Mesothelial cell of epicardium (in vitro differentiated cells): ENCODE measurements at regions not wholly inside any gene's neighbourhood (a gene's known extent, or its start where the extent isn't known, plus 50 kb on each side); places are given as distances from the start of the nearest gene placed in this dataset.
A peak's percentile ranks its signal among the peaks of the same experiment; 100 is the strongest.

Source experiments
- DNase-seq, 2 experiments: peaks; one replicate each; pipeline ENCODE4 v3.0.0; 2021; ENCODE audit warnings: low spot score in 2 of 2; ENCODE audit not compliant: unreplicated experiment in 2 of 2
- H3K27ac Mint-ChIP-seq: 2 replicates; pipeline ENCODE4 v1.8.0; 2021; ENCODE audit warnings: mixed read lengths
- H3K27me3 Mint-ChIP-seq: 2 replicates; pipeline ENCODE4 v1.8.0; 2021; ENCODE audit warnings: low read depth, mixed read lengths
- H3K36me3 Mint-ChIP-seq: 2 replicates; pipeline ENCODE4 v1.8.0; 2021; ENCODE audit warnings: mixed read lengths
- H3K4me1 Mint-ChIP-seq: 2 replicates; pipeline ENCODE4 v1.8.0; 2021; ENCODE audit warnings: mixed read lengths
- H3K4me3 Mint-ChIP-seq: 2 replicates; pipeline ENCODE4 v1.8.0; 2021; ENCODE audit warnings: mild to moderate bottlenecking, moderate library complexity, mixed read lengths
- H3K9me3 Mint-ChIP-seq: 2 replicates; pipeline ENCODE4 v1.8.0; 2021; ENCODE audit warnings: mixed read lengths
- CTCF ChIP-seq: fragments of 200-600 bp; sonication (generic); IDR thresholded peaks from one replicate; pipeline ENCODE4 v1.5.0; 2021; ENCODE audit warnings: antibody characterized with exemption; ENCODE audit not compliant: unreplicated experiment

- peaks cover 24% of the 10 kb centered on the region for H3K4me1 Mint-ChIP-seq
- no peak for TF ChIP-seq CTCF
- DNase-seq: no peak
- peak overlapping the region; percentile 18 for H3K4me3 Mint-ChIP-seq
- H3K36me3 Mint-ChIP-seq: no peaks in the 10 kb centered on the region
- no peaks in the 10 kb centered on the region for H3K9me3 Mint-ChIP-seq
- H3K27me3 Mint-ChIP-seq: no peaks in the 10 kb centered on the region
- H3K27ac Mint-ChIP-seq: peak overlapping the region; percentile 19
These were observed 569.0 kb upstream of the ADGRL2 start for GRCh38 chr1:81231729-81232038.

GRCh38 chr1:81230983-81231728, 569.6 kb upstream of the ADGRL2 start:
- Mint-ChIP-seq H3K4me1 (peaks cover 23% of the 10 kb centered on the region), H3K9me3 (no peaks in the 10 kb centered on the region), H3K4me3 (peak overlapping the region; percentile 18), H3K36me3 (no peaks in the 10 kb centered on the region), H3K27ac (no peak overlapping the region), H3K27me3 (no peaks in the 10 kb centered on the region)
- DNase-seq: no peak
- no peak for TF ChIP-seq CTCF

- no peaks in the 10 kb centered on the region for H3K27me3 Mint-ChIP-seq
- H3K9me3 Mint-ChIP-seq: no peaks in the 10 kb centered on the region
- TF ChIP-seq CTCF: no peak
- no peak overlapping the region for H3K27ac Mint-ChIP-seq
- no peak for DNase-seq
- H3K36me3 Mint-ChIP-seq: no peaks in the 10 kb centered on the region
- H3K4me1 Mint-ChIP-seq: peaks cover 23% of the 10 kb centered on the region
- no peak overlapping the region for H3K4me3 Mint-ChIP-seq
These were observed 571.8 kb upstream of the ADGRL2 start for GRCh38 chr1:81228926-81229325.

GRCh38 chr1:81226603-81226928, 574.2 kb upstream of the ADGRL2 start:
- DNase-seq: no peak
- Mint-ChIP-seq H3K4me1 (peaks cover 10% of the 10 kb centered on the region), H3K27ac (no peak overlapping the region), H3K9me3 (no peaks in the 10 kb centered on the region), H3K27me3 (no peaks in the 10 kb centered on the region), H3K36me3 (no peaks in the 10 kb centered on the region), H3K4me3 (no peak overlapping the region)
- TF ChIP-seq CTCF: no peak

- DNase-seq: no peak
- Mint-ChIP-seq H3K4me3 (no peak overlapping the region), H3K27me3 (no peaks in the 10 kb centered on the region), H3K4me1 (peaks cover 4% of the 10 kb centered on the region), H3K27ac (no peak overlapping the region), H3K36me3 (no peaks in the 10 kb centered on the region), H3K9me3 (no peaks in the 10 kb centered on the region)
- TF ChIP-seq CTCF: no peak
These were observed 574.7 kb upstream of the ADGRL2 start for GRCh38 chr1:81225789-81226602.
